ENCODE measurements at regions not wholly inside any gene's neighbourhood (a gene's known extent, or its start where the extent isn't known, plus 50 kb on each side); places are given as distances from the start of the nearest gene placed in this dataset.

- H3K14ac ChIP-seq (replicated peaks; ENCODE audit: low read depth, low read length) = no peak overlapping the region
- no CpG with 5 or more reads among the region's 3 CpGs for WGBS, 2 experiments (ENCODE audit: extremely low coverage in 2 of 2, insufficient read length in 1 of 2)
- H3K27me3 ChIP-seq (ENCODE audit: control insufficient read depth, insufficient read depth, low read length) = no peaks in the 10 kb centered on the region
- H4K8ac ChIP-seq (ENCODE audit: low read depth in 2 of 2, low read length in 2 of 2) = no peak overlapping the region
- BruUV-seq (replicated peaks) = no TSS peak
- H2BK20ac ChIP-seq (ENCODE audit: low read depth, low read length) = no peak overlapping the region
- no peaks in the 10 kb centered on the region for H3K79me1 ChIP-seq (ENCODE audit: low read depth in 1 of 2, low read length in 2 of 2)
- no peak overlapping the region for H3K27ac ChIP-seq (ENCODE audit: insufficient read depth, low read length)
- in situ Hi-C loops (cut with MboI; ENCODE audit: low sequenced_read_pairs) = no loop called here
- intact Hi-C loops (cut with micrococcal nuclease) = no loop called here
- H4K91ac ChIP-seq (ENCODE audit: insufficient read depth, low read depth, low read length) = no peak overlapping the region
- no peak overlapping the region for H2AFZ ChIP-seq (replicated peaks; ENCODE audit: low read length, poor library complexity)
- no peak overlapping the region for H3K23ac ChIP-seq (ENCODE audit: low read depth, low read length)
- H2AK5ac ChIP-seq (ENCODE audit: low read depth, low read length) = no peak overlapping the region
- no peak overlapping the region for H3K4ac ChIP-seq (ENCODE audit: low read depth, low read length)
- H2BK120ac ChIP-seq (ENCODE audit: low read depth, low read length) = no peak overlapping the region
- dilution Hi-C loops (cut with HindIII; ENCODE audit: low sequenced_read_pairs, unreplicated experiment) = no loop called here
- no peak overlapping the region for H4K5ac ChIP-seq (ENCODE audit: low read depth, low read length)
- no peaks in the 10 kb centered on the region for H3K9me1 ChIP-seq (ENCODE audit: insufficient read depth, low read length)
- H2AK9ac ChIP-seq (replicated peaks; ENCODE audit: low read depth, low read length, poor library complexity) = no peak overlapping the region
- ChIA-PET CTCF (no interaction called here), POLR2A (ENCODE audit: unreplicated experiment) (no interaction called here)
- H3K9me3 ChIP-seq (ENCODE audit: control insufficient read depth, insufficient read depth, low read length) = no peaks in the 10 kb centered on the region
- H3K4me1 ChIP-seq (ENCODE audit: control insufficient read depth, insufficient read depth, low read length) = no peaks in the 10 kb centered on the region
- H4K20me1 ChIP-seq (ENCODE audit: insufficient read depth, low read length) = no peaks in the 10 kb centered on the region
- ATAC-seq (ENCODE audit: low read depth) (no peak), DNase-seq (no peak)
- no peak overlapping the region for H3K4me3 ChIP-seq (ENCODE audit: insufficient read depth, low read depth, low read length)
- H3K9ac ChIP-seq (ENCODE audit: low read depth, low read length) = no peak overlapping the region
- no peaks in the 10 kb centered on the region for H3K36me3 ChIP-seq (ENCODE audit: control insufficient read depth, insufficient read depth, low read length)
- TF ChIP-seq RAD21 (IDR thresholded peaks at IDR 0.05; ENCODE audit: low read length) (no peak), CHD1 (IDR thresholded peaks at IDR 0.05; ENCODE audit: low read depth, low read length) (no peak), CEBPB (IDR thresholded peaks at IDR 0.05; ENCODE audit: low read depth, low read length) (no peak), SMC3 (IDR thresholded peaks at IDR 0.05; ENCODE audit: low read depth, low read length) (no peak), MAZ (IDR thresholded peaks at IDR 0.05; ENCODE audit: borderline replicate concordance, low read depth, low read length) (no peak), MXI1 (IDR thresholded peaks at IDR 0.05; ENCODE audit: borderline replicate concordance, low read depth, low read length) (no peak), NFE2L2 (IDR thresholded peaks at IDR 0.05; ENCODE audit: low read depth, low read length) (no peak), RCOR1 (IDR thresholded peaks at IDR 0.05; ENCODE audit: insufficient replicate concordance, low read length) (no peak), FOS (IDR thresholded peaks at IDR 0.05; ENCODE audit: low read depth, low read length) (no peak), CTCF (conservative IDR thresholded peaks at IDR 0.05; ENCODE audit: low read depth, low read length) (no peak)
- TF ChIP-seq, protein P1, sequence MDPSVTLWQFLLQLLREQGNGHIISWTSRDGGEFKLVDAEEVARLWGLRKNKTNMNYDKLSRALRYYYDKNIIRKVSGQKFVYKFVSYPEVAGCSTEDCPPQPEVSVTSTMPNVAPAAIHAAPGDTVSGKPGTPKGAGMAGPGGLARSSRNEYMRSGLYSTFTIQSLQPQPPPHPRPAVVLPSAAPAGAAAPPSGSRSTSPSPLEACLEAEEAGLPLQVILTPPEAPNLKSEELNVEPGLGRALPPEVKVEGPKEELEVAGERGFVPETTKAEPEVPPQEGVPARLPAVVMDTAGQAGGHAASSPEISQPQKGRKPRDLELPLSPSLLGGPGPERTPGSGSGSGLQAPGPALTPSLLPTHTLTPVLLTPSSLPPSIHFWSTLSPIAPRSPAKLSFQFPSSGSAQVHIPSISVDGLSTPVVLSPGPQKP (IDR thresholded peaks at IDR 0.05; ENCODE audit: borderline replicate concordance, low read depth, low read length) = no peak
- TF ChIP-seq, protein P2, sequence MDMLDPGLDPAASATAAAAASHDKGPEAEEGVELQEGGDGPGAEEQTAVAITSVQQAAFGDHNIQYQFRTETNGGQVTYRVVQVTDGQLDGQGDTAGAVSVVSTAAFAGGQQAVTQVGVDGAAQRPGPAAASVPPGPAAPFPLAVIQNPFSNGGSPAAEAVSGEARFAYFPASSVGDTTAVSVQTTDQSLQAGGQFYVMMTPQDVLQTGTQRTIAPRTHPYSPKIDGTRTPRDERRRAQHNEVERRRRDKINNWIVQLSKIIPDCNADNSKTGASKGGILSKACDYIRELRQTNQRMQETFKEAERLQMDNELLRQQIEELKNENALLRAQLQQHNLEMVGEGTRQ (IDR thresholded peaks at IDR 0.05; ENCODE audit: low read depth, low read length) = no peak
- no peak overlapping the region for H3K4me2 ChIP-seq (ENCODE audit: low read depth, low read length)
- H2BK5ac ChIP-seq (ENCODE audit: low read depth, low read length, poor library complexity, severe bottlenecking) = no peak overlapping the region
- no peak overlapping the region for H2BK15ac ChIP-seq (ENCODE audit: low read depth, low read length)
- H3K56ac ChIP-seq (ENCODE audit: extremely low read depth, insufficient read depth, low read length) = no peak overlapping the region
- H3K18ac ChIP-seq (ENCODE audit: low read depth, low read length) = no peak overlapping the region
These were observed 167.8 kb upstream of the CDH5 start for GRCh38 chr16:66198641-66199040.
